ENCODE measurements at regions not wholly inside any gene's neighbourhood (a gene's known extent, or its start where the extent isn't known, plus 50 kb on each side); places are given as distances from the start of the nearest gene placed in this dataset. TPM values are rescaled to one million over a fixed set of nuclear protein-coding genes. Genes with fewer than 3 reads are reported as not detected.

DNA sequence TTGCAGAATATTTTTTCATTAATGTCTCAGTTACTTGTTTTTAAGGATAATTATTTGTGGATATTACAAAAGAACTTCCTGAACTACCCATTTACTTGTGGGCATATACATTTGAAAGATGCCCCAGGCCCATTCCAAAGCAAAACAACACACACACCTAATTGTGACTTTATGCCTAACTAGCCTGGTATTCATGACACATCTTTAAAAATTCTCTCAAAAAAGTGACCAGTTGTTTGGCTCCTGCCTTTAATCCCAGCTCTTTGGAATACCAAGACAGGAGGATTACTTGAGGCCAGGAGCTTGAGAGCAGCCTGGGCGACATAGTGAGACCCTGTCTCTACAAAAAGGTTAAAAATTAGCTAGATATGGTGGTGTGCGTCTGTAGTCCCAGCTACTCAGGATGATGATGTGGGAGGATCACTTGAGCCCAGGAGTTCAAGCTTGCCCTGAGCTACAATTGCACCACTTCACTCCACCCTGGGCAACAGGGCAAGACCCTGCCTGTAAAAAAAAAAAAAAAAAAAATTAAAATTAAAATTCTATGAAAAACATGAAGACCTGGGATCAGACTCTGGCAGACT is 51.7 kb upstream of the SLC4A7 start:
- no peak overlapping the region for H3K4me2 ChIP-seq (ENCODE audit: low read length)
- ChIA-PET POLR2A (interaction anchor here (0.6 to 0.7 kb wide), 4 partner anchors 13 to 786 kb away, joined by 3 to 5 read pairs (median 4); no protein-coding TSS in a partner anchor), CTCF (ENCODE audit: unreplicated experiment) (no interaction called here)
- peaks cover 16% of the 10 kb centered on the region for H3K4me1 ChIP-seq (ENCODE audit: insufficient read depth, low read length, poor library complexity, severe bottlenecking)
- intact Hi-C loops (cut with micrococcal nuclease; ENCODE audit: unreplicated experiment) = no loop called here
- TF ChIP-seq, protein P1, sequence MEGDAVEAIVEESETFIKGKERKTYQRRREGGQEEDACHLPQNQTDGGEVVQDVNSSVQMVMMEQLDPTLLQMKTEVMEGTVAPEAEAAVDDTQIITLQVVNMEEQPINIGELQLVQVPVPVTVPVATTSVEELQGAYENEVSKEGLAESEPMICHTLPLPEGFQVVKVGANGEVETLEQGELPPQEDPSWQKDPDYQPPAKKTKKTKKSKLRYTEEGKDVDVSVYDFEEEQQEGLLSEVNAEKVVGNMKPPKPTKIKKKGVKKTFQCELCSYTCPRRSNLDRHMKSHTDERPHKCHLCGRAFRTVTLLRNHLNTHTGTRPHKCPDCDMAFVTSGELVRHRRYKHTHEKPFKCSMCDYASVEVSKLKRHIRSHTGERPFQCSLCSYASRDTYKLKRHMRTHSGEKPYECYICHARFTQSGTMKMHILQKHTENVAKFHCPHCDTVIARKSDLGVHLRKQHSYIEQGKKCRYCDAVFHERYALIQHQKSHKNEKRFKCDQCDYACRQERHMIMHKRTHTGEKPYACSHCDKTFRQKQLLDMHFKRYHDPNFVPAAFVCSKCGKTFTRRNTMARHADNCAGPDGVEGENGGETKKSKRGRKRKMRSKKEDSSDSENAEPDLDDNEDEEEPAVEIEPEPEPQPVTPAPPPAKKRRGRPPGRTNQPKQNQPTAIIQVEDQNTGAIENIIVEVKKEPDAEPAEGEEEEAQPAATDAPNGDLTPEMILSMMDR (conservative IDR thresholded peaks at IDR 0.05; ENCODE audit: low read length) = no peak
- no peak for TF ChIP-seq EZH2phosphoT487 (IDR thresholded peaks at IDR 0.05; ENCODE audit: borderline replicate concordance, low read depth, low read length)
- H3K9me3 ChIP-seq (ENCODE audit: low read length) = no peaks in the 10 kb centered on the region
- no peak for DNase-seq (ENCODE audit: low spot score)
- H3K27ac ChIP-seq (ENCODE audit: low read depth, low read length, poor library complexity, severe bottlenecking) = no peak overlapping the region
- no peaks in the 10 kb centered on the region for H3K79me2 ChIP-seq (ENCODE audit: insufficient read depth, low read depth, low read length)
- H3K4me3 ChIP-seq (ENCODE audit: low read depth, low read length, poor library complexity, severe bottlenecking) = no peak overlapping the region
- no peaks in the 10 kb centered on the region for H3K36me3 ChIP-seq (ENCODE audit: insufficient read depth, low read length)
- no TSS peak for BruUV-seq (replicated peaks)
- H4K20me1 ChIP-seq (ENCODE audit: insufficient read depth, low read length) = no peaks in the 10 kb centered on the region
- H3K9me2 ChIP-seq (ENCODE audit: insufficient read depth, low read length) = no peaks in the 10 kb centered on the region
- H2AFZ ChIP-seq (ENCODE audit: low read length) = no peak overlapping the region

DNA sequence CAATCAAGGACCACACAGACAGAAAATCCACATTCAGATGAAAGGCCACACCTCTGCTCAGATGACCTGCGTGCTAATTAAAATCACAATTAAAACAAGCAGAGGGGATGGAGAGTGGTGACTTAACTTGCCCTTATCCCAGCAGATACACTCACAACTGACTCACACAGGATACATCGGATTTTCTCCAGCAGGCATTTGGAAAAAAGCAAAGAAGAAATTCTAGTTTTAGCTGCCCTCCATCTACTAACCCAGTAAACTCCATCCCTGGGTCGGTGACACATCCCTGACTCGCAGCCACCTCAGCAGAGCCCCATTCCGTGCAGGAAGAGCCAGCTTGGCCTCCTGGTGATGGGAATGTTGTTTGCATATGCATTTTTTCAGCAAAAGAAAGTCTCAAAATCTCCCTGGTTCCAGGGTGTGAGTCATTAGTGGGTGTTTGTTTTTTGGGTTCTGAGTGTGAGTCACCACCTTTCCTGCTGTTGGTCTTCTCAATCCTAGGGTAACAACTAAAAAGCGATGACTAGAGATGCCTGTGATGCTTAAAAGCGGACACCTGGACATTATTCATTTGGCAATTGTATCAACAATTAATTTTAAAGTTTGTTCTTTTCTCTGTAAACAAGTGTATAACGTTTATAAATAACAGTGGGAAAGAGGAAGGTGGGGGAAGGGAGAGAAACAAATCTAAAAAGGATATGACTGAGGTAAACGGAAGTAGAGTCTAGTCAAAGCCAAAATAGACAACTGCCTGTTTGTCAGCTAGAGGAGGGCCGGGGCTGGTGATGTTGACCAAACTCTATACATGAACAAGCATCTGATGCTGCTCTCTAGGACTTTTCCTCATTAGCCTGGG is 49.8 kb upstream of the SLC4A7 start:
- no peak overlapping the region for H3K4me3 ChIP-seq (ENCODE audit: low read depth, low read length, poor library complexity, severe bottlenecking)
- no peaks in the 10 kb centered on the region for H4K20me1 ChIP-seq (ENCODE audit: insufficient read depth, low read length)
- no peaks in the 10 kb centered on the region for H3K36me3 ChIP-seq (ENCODE audit: insufficient read depth, low read length)
- peak overlapping the region; percentile 38; the same call in 1 of the 2 replicates for H2AFZ ChIP-seq (ENCODE audit: low read length)
- H3K27ac ChIP-seq (ENCODE audit: low read depth, low read length, poor library complexity, severe bottlenecking) = no peak overlapping the region
- ChIA-PET CTCF (ENCODE audit: unreplicated experiment) (no interaction called here), POLR2A (interaction anchor here (1.3 kb wide), 1 partner anchor 8 kb away, joined by 3 read pairs; no protein-coding TSS in a partner anchor)
- peaks cover 16% of the 10 kb centered on the region for H3K4me1 ChIP-seq (ENCODE audit: insufficient read depth, low read length, poor library complexity, severe bottlenecking)
- no peak overlapping the region for H3K4me2 ChIP-seq (ENCODE audit: low read length)
- no TSS peak for BruUV-seq (replicated peaks)
- H3K79me2 ChIP-seq (ENCODE audit: insufficient read depth, low read depth, low read length) = no peaks in the 10 kb centered on the region
- TF ChIP-seq EZH2phosphoT487 (IDR thresholded peaks at IDR 0.05; ENCODE audit: borderline replicate concordance, low read depth, low read length) = no peak
- TF ChIP-seq, protein P1 (conservative IDR thresholded peaks at IDR 0.05; ENCODE audit: low read length) = no peak
- H3K9me3 ChIP-seq (ENCODE audit: low read length) = no peaks in the 10 kb centered on the region
- no peaks in the 10 kb centered on the region for H3K9me2 ChIP-seq (ENCODE audit: insufficient read depth, low read length)
- intact Hi-C loops (cut with micrococcal nuclease; ENCODE audit: unreplicated experiment) = no loop called here
- DNase-seq (ENCODE audit: low spot score) = peak; percentile 1

Small RNA genes in the stretch of these regions (small RNA-seq; reads per million reads assigned to genes)
- not detected for gene AC098614.2
- not detected for gene RF00019
